Ovary (tissue), 3 donors: ENCODE measurements at regions not wholly inside any gene's neighbourhood (a gene's known extent, or its start where the extent isn't known, plus 50 kb on each side); places are given as distances from the start of the nearest gene placed in this dataset.

Source experiments
- POLR2A ChIP-seq: fragments of 450-650 bp; IDR thresholded peaks from one replicate; pipeline ENCODE4 v1.6.1; 2017; ENCODE audit warnings: antibody characterized with exemption, mild to moderate bottlenecking, moderate library complexity
- TF ChIP-seq, protein P1 (sequence below), 3 donors: fragments of 450-650 bp in 2 of 3; fragments of 200-600 bp in 1 of 3; IDR thresholded peaks; one replicate each; pipeline versions ENCODE4 v1.5.1 to v1.8.0; 2016 to 2022; ENCODE audit warnings: antibody characterized with exemption in 3 of 3, mild to moderate bottlenecking in 1 of 3
- donor health status: DM: no; HTN: no; CAD: no.

DNA sequence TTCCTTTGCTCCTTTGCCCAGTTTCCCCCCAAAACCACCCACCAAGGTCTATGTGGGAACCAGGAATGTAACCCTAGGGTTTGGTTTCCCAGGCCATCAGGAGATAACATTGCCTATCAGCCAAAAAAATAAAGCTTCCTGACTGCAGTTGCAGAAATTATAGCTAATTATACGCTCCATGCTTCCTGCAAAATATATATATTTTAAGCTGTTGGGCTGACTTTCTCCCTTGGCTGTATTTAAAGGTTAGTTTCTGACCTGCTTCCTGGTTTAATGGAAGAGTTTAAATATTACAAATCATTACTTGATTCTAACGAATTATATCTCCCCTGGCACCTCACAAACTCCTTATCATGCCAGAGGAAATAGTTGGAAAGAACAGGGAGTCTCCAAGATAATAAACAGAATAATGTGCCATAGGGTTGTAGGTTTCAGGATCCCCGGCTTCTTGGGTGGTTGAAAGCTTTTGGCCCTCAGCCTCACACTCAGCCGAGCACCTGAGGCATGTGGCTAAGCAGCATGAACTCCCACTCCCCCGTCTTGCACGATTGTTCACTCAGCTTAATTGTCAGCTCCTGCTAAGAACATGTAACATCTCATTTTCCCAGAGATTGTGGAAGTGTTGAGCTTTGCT is 79.9 kb downstream of the FZD1 start:
- TF ChIP-seq, protein P1, sequence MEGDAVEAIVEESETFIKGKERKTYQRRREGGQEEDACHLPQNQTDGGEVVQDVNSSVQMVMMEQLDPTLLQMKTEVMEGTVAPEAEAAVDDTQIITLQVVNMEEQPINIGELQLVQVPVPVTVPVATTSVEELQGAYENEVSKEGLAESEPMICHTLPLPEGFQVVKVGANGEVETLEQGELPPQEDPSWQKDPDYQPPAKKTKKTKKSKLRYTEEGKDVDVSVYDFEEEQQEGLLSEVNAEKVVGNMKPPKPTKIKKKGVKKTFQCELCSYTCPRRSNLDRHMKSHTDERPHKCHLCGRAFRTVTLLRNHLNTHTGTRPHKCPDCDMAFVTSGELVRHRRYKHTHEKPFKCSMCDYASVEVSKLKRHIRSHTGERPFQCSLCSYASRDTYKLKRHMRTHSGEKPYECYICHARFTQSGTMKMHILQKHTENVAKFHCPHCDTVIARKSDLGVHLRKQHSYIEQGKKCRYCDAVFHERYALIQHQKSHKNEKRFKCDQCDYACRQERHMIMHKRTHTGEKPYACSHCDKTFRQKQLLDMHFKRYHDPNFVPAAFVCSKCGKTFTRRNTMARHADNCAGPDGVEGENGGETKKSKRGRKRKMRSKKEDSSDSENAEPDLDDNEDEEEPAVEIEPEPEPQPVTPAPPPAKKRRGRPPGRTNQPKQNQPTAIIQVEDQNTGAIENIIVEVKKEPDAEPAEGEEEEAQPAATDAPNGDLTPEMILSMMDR (IDR thresholded peaks at IDR 0.05): no peak
- no peak for TF ChIP-seq POLR2A
